ENCODE measurements at regions not wholly inside any gene's neighbourhood (a gene's known extent, or its start where the extent isn't known, plus 50 kb on each side); places are given as distances from the start of the nearest gene placed in this dataset.

GRCh38 chr9:29656641-29657406, 2083.5 kb upstream of the C9orf72 start:
- H3K4me1 Mint-ChIP-seq, result peaks cover 0 to 4% of the 10 kb centered on the region in 2 experiments; a peak in 1 of 4 replicates
- Histone ChIP-seq H3K4ac (ENCODE audit: low read depth, low read length) (no peak overlapping the region), H4K8ac (replicated peaks; ENCODE audit: insufficient read length, low read depth, low read length) (no peak overlapping the region), H3K56ac (ENCODE audit: insufficient read length, low read depth, low read length) (no peak overlapping the region), H3K79me1 (ENCODE audit: insufficient read depth, low read depth, low read length, poor library complexity, severe bottlenecking) (no peaks in the 10 kb centered on the region), H2BK12ac (ENCODE audit: insufficient read length, low read depth, low read length) (no peak overlapping the region), H2AK5ac (ENCODE audit: insufficient read length, low read length) (no peak overlapping the region), H3K9ac (ENCODE audit: extremely low read depth, insufficient read length, low read length) (no peak overlapping the region), H3K23ac (ENCODE audit: insufficient read length, low read depth, low read length) (no peak overlapping the region), H4K91ac (ENCODE audit: insufficient read length, low read depth, low read length) (no peak overlapping the region), H3K23me2 (ENCODE audit: insufficient read length, low read depth, low read length, poor library complexity, severe bottlenecking) (no peaks in the 10 kb centered on the region), H2BK120ac (ENCODE audit: low read depth, low read length, poor library complexity, severe bottlenecking) (no peak overlapping the region), H3K27me3 (ENCODE audit: insufficient read depth, low read length) (no peaks in the 10 kb centered on the region), H3K4me1 (ENCODE audit: insufficient read depth, low read length) (no peaks in the 10 kb centered on the region), H3T11ph (ENCODE audit: low read length) (no peak overlapping the region), H3K79me2 (ENCODE audit: insufficient read depth, low read length) (no peaks in the 10 kb centered on the region), H4K5ac (ENCODE audit: insufficient read length, low read depth, low read length) (no peak overlapping the region), H3K14ac (ENCODE audit: insufficient read depth, low read length) (no peak overlapping the region), H2AFZ (ENCODE audit: low read length) (no peak overlapping the region), H2BK20ac (ENCODE audit: low read depth, low read length, poor library complexity, severe bottlenecking) (no peak overlapping the region), H2BK15ac (ENCODE audit: low read depth, low read length) (no peak overlapping the region), H3K27ac (ENCODE audit: insufficient read length, low read depth, low read length) (no peak overlapping the region), H3K9me3 (ENCODE audit: control insufficient read depth, low read depth, low read length) (no peaks in the 10 kb centered on the region), H4K20me1 (ENCODE audit: control insufficient read depth, insufficient read depth, insufficient read length) (no peaks in the 10 kb centered on the region), H3K18ac (ENCODE audit: insufficient read length, low read depth, low read length) (no peak overlapping the region), H3K4me2 (ENCODE audit: insufficient read depth, insufficient read length, low read length) (no peak overlapping the region), H2BK5ac (ENCODE audit: insufficient read length, low read length) (no peak overlapping the region)
- H3K27me3 Mint-ChIP-seq (ENCODE audit: low read depth), result no peaks in the 10 kb centered on the region
- H3K9me3 Mint-ChIP-seq, result no peaks in the 10 kb centered on the region
- H3K36me3 Mint-ChIP-seq (ENCODE audit: insufficient read depth in 1 of 3, low read depth in 3 of 3), result no peaks in the 10 kb centered on the region
- H3K4me3 Mint-ChIP-seq, result no peak overlapping the region
- no peak for DNase-seq
- no peak for TF ChIP-seq CTCF (conservative IDR thresholded peaks at IDR 0.05)
- WGBS (ENCODE audit: extremely low coverage, insufficient read length, low lambda C conversion rate), result no CpG with 5 or more reads among the region's 7 CpGs
- H3K27ac Mint-ChIP-seq, result no peak overlapping the region

Data from H9 (cell line).